Suprapubic skin (tissue), 4 donors: ENCODE measurements at regions not wholly inside any gene's neighbourhood (a gene's known extent, or its start where the extent isn't known, plus 50 kb on each side); places are given as distances from the start of the nearest gene placed in this dataset.

Experiments
- DNase-seq, 2 donors: peaks; one replicate each; pipeline ENCODE4 v3.0.0-alpha.2; 2019; ENCODE audit warnings: low spot score in 2 of 2
- H3K27ac ChIP-seq: fragments of 200-600 bp; sonication (generic); one replicate; pipeline ENCODE4 v1.5.1; 2019
- H3K27me3 ChIP-seq: fragments of 200-600 bp; sonication (generic); one replicate; pipeline ENCODE4 v1.5.1; 2019
- H3K36me3 ChIP-seq: fragments of 200-600 bp; sonication (generic); one replicate; pipeline ENCODE4 v1.5.1; 2019
- H3K4me1 ChIP-seq: fragments of 200-600 bp; sonication (generic); one replicate; pipeline ENCODE4 v1.5.1; 2019
- H3K4me3 ChIP-seq: fragments of 200-600 bp; sonication (generic); one replicate; pipeline ENCODE4 v1.5.1; 2019; ENCODE audit warnings: mild to moderate bottlenecking
- H3K9me3 ChIP-seq: fragments of 200-600 bp; sonication (generic); one replicate; pipeline ENCODE4 v1.5.1; 2019
- CTCF ChIP-seq, 2 donors: fragments of 200-600 bp in 1 of 2; fragments of 450-650 bp in 1 of 2; sonication (generic) in 1 of 2; IDR thresholded peaks; one replicate each; pipeline ENCODE4 v1.5.1; 2016 to 2019; ENCODE audit warnings: antibody characterized with exemption in 2 of 2, mild to moderate bottlenecking in 1 of 2, moderate library complexity in 1 of 2
- EP300 ChIP-seq: sonication (generic); formaldehyde crosslinking; IDR thresholded peaks from one replicate; pipeline ENCODE4 v1.6.1; 2017; ENCODE audit warnings: antibody characterized with exemption
- POLR2A ChIP-seq, 2 donors: fragments of 450-650 bp; IDR thresholded peaks; one replicate each; pipeline ENCODE4 v1.6.1; 2017; ENCODE audit warnings: antibody characterized with exemption in 2 of 2, mild to moderate bottlenecking in 2 of 2, moderate library complexity in 2 of 2
- POLR2AphosphoS5 ChIP-seq, 3 donors: sonication (generic); formaldehyde crosslinking; IDR thresholded peaks; one replicate each; pipeline ENCODE4 v1.6.1; 2017; ENCODE audit warnings: antibody characterized with exemption in 3 of 3
- WGBS: methylation state at CpG from one replicate; pipeline ENCODE4 v1.1.5; 2018; 5-methylcytosine and 5-hydroxymethylcytosine counted together

DNA sequence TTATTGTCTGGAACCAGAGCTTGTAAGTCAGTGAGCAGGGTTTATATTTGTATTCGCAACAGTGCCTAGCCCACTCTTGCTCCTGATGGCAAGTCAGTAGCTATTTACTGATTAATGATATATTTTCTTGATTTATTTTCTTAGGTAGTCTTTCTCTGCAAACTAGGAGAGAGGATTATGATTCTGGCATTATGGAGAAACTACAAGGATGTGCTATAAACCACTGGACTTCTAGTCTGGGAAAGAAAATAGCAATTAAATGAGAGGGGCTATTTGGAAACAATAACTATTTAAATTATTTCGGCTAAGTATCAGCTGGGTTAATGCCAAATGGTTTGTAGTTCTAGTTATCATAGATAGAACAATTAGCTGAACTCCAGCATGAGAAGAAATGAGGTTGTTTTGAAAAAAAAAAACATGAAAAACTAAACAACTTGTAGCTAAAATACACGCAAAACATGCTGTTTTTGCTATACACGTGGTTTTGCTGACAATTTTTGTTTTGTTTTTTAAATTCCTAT lies 304.9 kb upstream of the TCF21 start:
- no peak overlapping the region for H3K4me3 ChIP-seq
- no peak overlapping the region for H3K27ac ChIP-seq
- no peaks in the 10 kb centered on the region for H3K9me3 ChIP-seq
- no peaks in the 10 kb centered on the region for H3K27me3 ChIP-seq
- TF ChIP-seq POLR2AphosphoS5 (IDR thresholded peaks at IDR 0.05) (no peak), POLR2A (IDR thresholded peaks at IDR 0.05) (no peak), CTCF (IDR thresholded peaks at IDR 0.05) (no peak), EP300 (no peak)
- no peaks in the 10 kb centered on the region for H3K4me1 ChIP-seq
- H3K36me3 ChIP-seq = no peaks in the 10 kb centered on the region
- DNase-seq = no peak
- WGBS = 84% methylated on average over 4 of the region's 4 CpGs

- no peaks in the 10 kb centered on the region for H3K36me3 ChIP-seq
- 76% methylated on average over 2 of the region's 2 CpGs for WGBS
These were observed 304.1 kb upstream of the TCF21 start for GRCh38 chr6:133584823-133585222.

GRCh38 chr6:133585978-133586377 lies 302.9 kb upstream of the TCF21 start:
- Histone ChIP-seq H3K27me3 (no peaks in the 10 kb centered on the region), H3K27ac (no peak overlapping the region), H3K9me3 (no peaks in the 10 kb centered on the region), H3K36me3 (no peaks in the 10 kb centered on the region), H3K4me1 (no peaks in the 10 kb centered on the region), H3K4me3 (no peak overlapping the region)
- 90% methylated on average over 2 of the region's 2 CpGs for WGBS
- DNase-seq = no peak
- TF ChIP-seq POLR2A (IDR thresholded peaks at IDR 0.05) (no peak), EP300 (no peak), CTCF (IDR thresholded peaks at IDR 0.05) (no peak)

More at GRCh38 chr6:133584823-133585222, 304.1 kb upstream of the TCF21 start:
- no peak for DNase-seq
- Histone ChIP-seq H3K27ac (no peak overlapping the region), H3K9me3 (no peaks in the 10 kb centered on the region), H3K4me3 (no peak overlapping the region), H3K4me1 (no peaks in the 10 kb centered on the region), H3K27me3 (no peaks in the 10 kb centered on the region)
- TF ChIP-seq EP300 (no peak), POLR2AphosphoS5 (IDR thresholded peaks at IDR 0.05) (no peak), POLR2A (IDR thresholded peaks at IDR 0.05) (no peak), CTCF (IDR thresholded peaks at IDR 0.05) (no peak)

- Histone ChIP-seq H3K36me3 (no peaks in the 10 kb centered on the region), H3K27me3 (no peaks in the 10 kb centered on the region), H3K27ac (no peak overlapping the region), H3K4me3 (no peak overlapping the region), H3K9me3 (no peaks in the 10 kb centered on the region), H3K4me1 (no peaks in the 10 kb centered on the region)
- no peak for TF ChIP-seq EP300
- TF ChIP-seq CTCF (IDR thresholded peaks at IDR 0.05) = no peak
- no peak for TF ChIP-seq POLR2AphosphoS5 (IDR thresholded peaks at IDR 0.05)
- no peak for TF ChIP-seq POLR2A (IDR thresholded peaks at IDR 0.05)
- WGBS = 58% methylated on average over 2 of the region's 2 CpGs
- DNase-seq = no peak
These were observed 301.3 kb upstream of the TCF21 start for GRCh38 chr6:133587546-133588160.

DNA sequence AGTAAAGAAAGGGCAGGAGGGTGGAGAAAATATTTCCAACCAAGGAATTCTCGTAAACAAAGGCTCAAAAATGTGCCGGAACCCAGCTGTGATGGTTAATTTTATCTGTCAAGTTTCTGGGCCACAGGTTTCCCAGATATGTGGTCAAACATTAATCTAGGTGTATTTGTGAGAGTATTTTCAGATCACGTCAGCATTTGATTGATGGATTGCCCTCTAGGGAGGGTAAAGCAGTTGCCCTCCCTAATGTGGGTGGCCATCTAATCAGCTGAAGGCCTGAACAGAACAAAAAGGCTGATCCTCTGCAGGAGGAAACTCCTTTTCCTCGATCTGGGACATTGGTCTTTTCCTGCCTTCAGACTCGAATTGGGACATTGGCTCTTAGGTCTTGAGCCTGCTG lies 298.7 kb upstream of the TCF21 start:
- no peak for DNase-seq
- Histone ChIP-seq H3K27me3 (no peaks in the 10 kb centered on the region), H3K36me3 (no peaks in the 10 kb centered on the region), H3K4me3 (no peak overlapping the region), H3K4me1 (no peaks in the 10 kb centered on the region), H3K9me3 (no peaks in the 10 kb centered on the region), H3K27ac (no peak overlapping the region)
- no peak for TF ChIP-seq CTCF (IDR thresholded peaks at IDR 0.05)
- TF ChIP-seq EP300 = no peak
- no peak for TF ChIP-seq POLR2AphosphoS5 (IDR thresholded peaks at IDR 0.05)
- no peak for TF ChIP-seq POLR2A (IDR thresholded peaks at IDR 0.05)
- 66% methylated on average over 5 of the region's 5 CpGs for WGBS
